ENCODE measurements at regions not wholly inside any gene's neighbourhood (a gene's known extent, or its start where the extent isn't known, plus 50 kb on each side); places are given as distances from the start of the nearest gene placed in this dataset.
A peak's percentile ranks its signal among the peaks of the same experiment; 100 is the strongest.

- DNase-seq (ENCODE audit: low read depth): no peak
- no peak for TF ChIP-seq CTCF (IDR thresholded peaks at IDR 0.05; ENCODE audit: insufficient read depth, low read length, severe bottlenecking)
- Histone ChIP-seq H3K27me3 (ENCODE audit: control insufficient read depth, insufficient read depth, low read length) (no peaks in the 10 kb centered on the region), H3K36me3 (ENCODE audit: control insufficient read depth, insufficient read depth, low read length) (no peaks in the 10 kb centered on the region), H3K4me3 (ENCODE audit: low read depth, low read length) (no peak overlapping the region)
- no peak for FAIRE-seq
These were observed 101.2 kb downstream of the NMUR2 start for GRCh38 chr5:152303841-152304240.

- no peak overlapping the region for H3K4me3 ChIP-seq (ENCODE audit: low read depth, low read length)
- DNase-seq (ENCODE audit: low read depth) (peak; percentile 22), FAIRE-seq (no peak)
- H3K27me3 ChIP-seq (ENCODE audit: control insufficient read depth, insufficient read depth, low read length): no peaks in the 10 kb centered on the region
- H3K36me3 ChIP-seq (ENCODE audit: control insufficient read depth, insufficient read depth, low read length): no peaks in the 10 kb centered on the region
- TF ChIP-seq CTCF (IDR thresholded peaks at IDR 0.05; ENCODE audit: insufficient read depth, low read length, severe bottlenecking): no peak
These were observed 107.2 kb downstream of the NMUR2 start for GRCh38 chr5:152297866-152298265.

GRCh38 chr5:152293189-152293588 is 111.9 kb downstream of the NMUR2 start:
- no peak for FAIRE-seq

GRCh38 chr5:152290181-152290580 is 114.9 kb downstream of the NMUR2 start:
- Histone ChIP-seq H3K4me3 (ENCODE audit: low read depth, low read length) (no peak overlapping the region), H3K27me3 (ENCODE audit: control insufficient read depth, insufficient read depth, low read length) (no peaks in the 10 kb centered on the region), H3K36me3 (ENCODE audit: control insufficient read depth, insufficient read depth, low read length) (no peaks in the 10 kb centered on the region)
- no peak for TF ChIP-seq CTCF (IDR thresholded peaks at IDR 0.05; ENCODE audit: insufficient read depth, low read length, severe bottlenecking)
- FAIRE-seq (no peak), DNase-seq (ENCODE audit: low read depth) (no peak)

More at GRCh38 chr5:152293189-152293588, 111.9 kb downstream of the NMUR2 start:
- Histone ChIP-seq H3K27me3 (ENCODE audit: control insufficient read depth, insufficient read depth, low read length) (no peaks in the 10 kb centered on the region), H3K36me3 (ENCODE audit: control insufficient read depth, insufficient read depth, low read length) (no peaks in the 10 kb centered on the region), H3K4me3 (ENCODE audit: low read depth, low read length) (no peak overlapping the region)
- no peak for DNase-seq (ENCODE audit: low read depth)
- TF ChIP-seq CTCF (IDR thresholded peaks at IDR 0.05; ENCODE audit: insufficient read depth, low read length, severe bottlenecking): no peak

- no peak for DNase-seq (ENCODE audit: low read depth)
- FAIRE-seq: no peak
- Histone ChIP-seq H3K4me3 (ENCODE audit: low read depth, low read length) (no peak overlapping the region), H3K36me3 (ENCODE audit: control insufficient read depth, insufficient read depth, low read length) (no peaks in the 10 kb centered on the region), H3K27me3 (ENCODE audit: control insufficient read depth, insufficient read depth, low read length) (no peaks in the 10 kb centered on the region)
- TF ChIP-seq CTCF (IDR thresholded peaks at IDR 0.05; ENCODE audit: insufficient read depth, low read length, severe bottlenecking): no peak
These were observed 116.0 kb downstream of the NMUR2 start for GRCh38 chr5:152288917-152289595.

- H3K4me3 ChIP-seq (ENCODE audit: low read depth, low read length): no peak overlapping the region
- no peak for FAIRE-seq
- no peaks in the 10 kb centered on the region for H3K36me3 ChIP-seq (ENCODE audit: control insufficient read depth, insufficient read depth, low read length)
- no peak for TF ChIP-seq CTCF (IDR thresholded peaks at IDR 0.05; ENCODE audit: insufficient read depth, low read length, severe bottlenecking)
- no peaks in the 10 kb centered on the region for H3K27me3 ChIP-seq (ENCODE audit: control insufficient read depth, insufficient read depth, low read length)
- no peak for DNase-seq (ENCODE audit: low read depth)
These were observed 116.6 kb downstream of the NMUR2 start for GRCh38 chr5:152288499-152288898.

Measured in bronchial epithelial cell (primary cell).